ENCODE measurements at regions not wholly inside any gene's neighbourhood (a gene's known extent, or its start where the extent isn't known, plus 50 kb on each side); places are given as distances from the start of the nearest gene placed in this dataset.

DNA sequence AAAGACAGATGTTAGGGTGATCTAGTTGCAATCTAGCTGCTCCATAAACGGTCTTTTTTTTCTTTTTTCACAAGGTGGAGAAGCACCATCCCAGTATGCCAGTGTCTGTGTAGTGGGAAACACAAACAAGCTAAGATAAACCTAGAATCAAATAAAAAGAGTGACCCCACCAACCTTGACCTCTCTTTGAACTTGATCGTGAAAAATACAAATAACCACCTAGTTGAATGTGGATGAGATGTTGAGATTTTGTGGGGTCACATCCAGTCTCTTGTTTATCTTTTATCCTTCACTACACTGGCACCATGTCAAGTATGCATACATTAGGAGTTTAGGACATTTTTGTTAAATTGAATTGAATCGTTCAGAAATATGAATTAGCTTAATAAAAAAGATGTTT, 194.6 kb upstream of the EYA4 start:
- TF ChIP-seq, protein P1, sequence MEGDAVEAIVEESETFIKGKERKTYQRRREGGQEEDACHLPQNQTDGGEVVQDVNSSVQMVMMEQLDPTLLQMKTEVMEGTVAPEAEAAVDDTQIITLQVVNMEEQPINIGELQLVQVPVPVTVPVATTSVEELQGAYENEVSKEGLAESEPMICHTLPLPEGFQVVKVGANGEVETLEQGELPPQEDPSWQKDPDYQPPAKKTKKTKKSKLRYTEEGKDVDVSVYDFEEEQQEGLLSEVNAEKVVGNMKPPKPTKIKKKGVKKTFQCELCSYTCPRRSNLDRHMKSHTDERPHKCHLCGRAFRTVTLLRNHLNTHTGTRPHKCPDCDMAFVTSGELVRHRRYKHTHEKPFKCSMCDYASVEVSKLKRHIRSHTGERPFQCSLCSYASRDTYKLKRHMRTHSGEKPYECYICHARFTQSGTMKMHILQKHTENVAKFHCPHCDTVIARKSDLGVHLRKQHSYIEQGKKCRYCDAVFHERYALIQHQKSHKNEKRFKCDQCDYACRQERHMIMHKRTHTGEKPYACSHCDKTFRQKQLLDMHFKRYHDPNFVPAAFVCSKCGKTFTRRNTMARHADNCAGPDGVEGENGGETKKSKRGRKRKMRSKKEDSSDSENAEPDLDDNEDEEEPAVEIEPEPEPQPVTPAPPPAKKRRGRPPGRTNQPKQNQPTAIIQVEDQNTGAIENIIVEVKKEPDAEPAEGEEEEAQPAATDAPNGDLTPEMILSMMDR (IDR thresholded peaks at IDR 0.05) = no peak
- TF ChIP-seq POLR2A (IDR thresholded peaks at IDR 0.05) = no peak
